GM20431 (cell line): ENCODE measurements at regions not wholly inside any gene's neighbourhood (a gene's known extent, or its start where the extent isn't known, plus 50 kb on each side); places are given as distances from the start of the nearest gene placed in this dataset.
"Not testable (repeated sequence)": the region's sequence is repeated elsewhere in the genome, so short reads cannot be mapped to it uniquely, and the experiment has no call there.

Experiments used
- in situ Hi-C: fragments of 300-500 bp; cut with MseI, MboI; formaldehyde crosslinking; loops from one replicate; pipeline ENCODE4 v1.15.0; 2020; ENCODE audit warnings: low sequenced_read_pairs; ENCODE audit not compliant: unreplicated experiment

DNA sequence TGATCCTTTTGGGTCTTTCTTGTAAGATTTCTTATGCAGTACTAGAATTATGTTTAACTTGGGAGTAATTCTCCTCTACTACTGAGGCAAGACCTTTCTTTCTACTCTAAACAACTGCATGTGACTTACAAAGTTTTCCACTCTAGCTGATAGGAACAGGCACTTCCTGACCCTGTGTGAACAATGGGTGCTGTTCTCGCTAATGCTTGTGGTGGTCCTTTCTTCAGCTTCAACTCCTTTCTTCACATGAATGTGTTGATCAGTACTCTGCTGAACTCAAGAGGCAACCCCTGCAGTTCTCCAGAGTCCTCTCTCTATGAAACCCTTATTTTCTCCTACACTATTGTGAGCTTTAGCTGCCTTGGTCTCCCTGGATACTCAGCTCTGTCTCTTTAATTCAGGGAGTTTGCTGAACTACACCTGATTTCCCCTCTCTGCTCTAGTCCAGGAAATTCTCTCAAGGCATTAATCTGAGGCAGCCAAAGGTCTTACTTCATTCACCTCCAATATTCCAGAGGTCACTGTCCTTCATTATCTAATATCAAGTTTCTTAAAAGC, 484.6 kb upstream of the PIK3R1 start:
- in situ Hi-C loops: no loop called here

DNA sequence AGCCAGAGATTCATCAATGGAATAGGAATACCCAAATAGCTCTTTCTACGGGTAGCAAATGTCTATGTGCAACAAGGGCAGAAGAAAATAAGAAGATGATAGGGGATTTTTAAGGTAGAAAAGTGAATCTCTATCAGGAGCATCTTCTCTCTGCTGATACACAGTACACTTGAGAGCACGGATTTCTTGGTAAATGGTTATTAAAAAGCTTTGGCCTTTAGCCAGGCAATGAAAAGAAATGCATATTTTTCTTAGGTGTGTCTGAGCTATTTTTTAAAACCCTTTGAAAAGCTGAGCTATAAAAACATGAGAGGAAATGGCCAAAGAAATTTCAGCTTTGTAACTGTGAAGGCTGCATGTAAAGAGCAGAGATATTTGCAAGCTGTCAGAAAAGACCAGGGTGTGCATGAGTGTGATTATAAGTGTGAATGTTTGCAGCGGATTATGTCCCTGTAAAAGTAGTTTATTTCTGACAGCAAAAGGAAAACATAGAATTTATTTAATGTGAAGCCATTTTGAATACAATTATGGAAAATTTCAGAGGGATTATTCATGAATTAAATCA, 487.1 kb upstream of the PIK3R1 start:
- in situ Hi-C loops: no loop called here

DNA sequence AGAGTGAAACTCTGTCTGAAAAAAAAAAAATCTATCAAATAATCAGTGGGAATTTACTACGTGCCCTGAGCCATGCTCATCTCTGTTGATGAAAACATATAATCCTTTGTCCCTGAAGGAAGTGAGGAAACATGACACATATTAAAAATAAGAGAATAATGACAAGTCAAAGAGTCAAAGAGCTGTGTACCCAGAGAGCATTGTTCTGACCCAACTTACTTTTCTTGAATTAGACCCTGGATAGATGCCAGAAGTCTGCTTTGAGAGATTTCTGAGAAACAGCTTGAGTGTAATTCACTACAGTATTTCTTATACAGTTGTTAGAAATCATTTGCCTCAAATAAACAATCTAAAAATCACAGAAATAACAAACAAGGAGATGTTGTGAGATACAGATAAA, 490.0 kb upstream of the PIK3R1 start:
- in situ Hi-C loops: no loop called here

DNA sequence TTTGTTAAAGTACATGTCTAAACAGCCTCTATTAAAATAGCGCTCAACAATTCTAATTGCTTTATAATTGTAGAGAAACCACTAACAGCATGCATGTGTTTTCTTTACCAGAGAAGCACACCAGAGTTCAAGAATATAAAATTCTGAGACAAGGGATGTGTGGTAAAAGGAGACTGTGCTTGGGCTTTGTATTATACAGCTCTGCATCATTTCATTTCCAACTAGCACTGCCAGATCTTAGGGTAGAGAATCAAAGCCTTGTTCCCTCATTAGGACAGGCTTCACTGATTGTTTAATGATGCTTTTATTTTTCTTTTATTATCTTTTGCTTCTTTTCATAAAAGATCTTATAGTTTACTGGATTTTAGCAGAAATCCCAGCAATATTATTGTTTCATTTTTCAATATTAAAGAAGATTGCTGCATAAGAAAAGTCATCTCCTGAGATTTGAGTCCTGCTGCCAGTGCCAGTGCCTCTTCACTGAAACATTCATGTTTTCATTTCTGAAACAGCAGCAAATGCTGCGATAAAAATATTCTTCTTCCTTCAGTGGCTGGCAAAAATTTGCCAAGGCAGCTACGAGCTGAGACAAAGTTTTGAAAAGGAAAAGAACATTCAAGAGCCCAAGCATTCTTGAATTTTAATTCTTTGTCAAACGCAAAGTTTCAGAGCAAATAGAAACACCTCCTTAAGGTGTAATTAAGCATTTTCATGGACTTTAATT, 491.0 kb upstream of the PIK3R1 start:
- in situ Hi-C loops: no loop called here

DNA sequence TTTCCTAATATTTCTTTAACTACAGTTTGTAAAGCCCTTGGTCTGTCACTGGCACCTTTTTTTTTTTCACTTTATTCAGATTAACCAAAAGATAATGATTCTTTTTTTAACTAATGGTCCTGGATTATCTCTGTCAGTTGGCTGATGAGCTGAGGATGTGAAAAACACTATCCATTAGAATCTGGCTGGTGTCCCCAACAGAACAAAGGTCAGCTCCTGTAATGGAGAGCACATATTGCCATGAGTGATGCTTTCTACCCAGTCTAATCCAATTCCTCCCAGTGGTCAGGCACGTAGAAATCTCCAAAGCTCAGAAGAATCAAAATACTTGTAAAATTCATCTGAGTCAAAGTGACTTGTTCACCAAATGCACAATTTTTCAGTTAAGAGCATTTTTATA, 491.7 kb upstream of the PIK3R1 start:
- in situ Hi-C loops: no loop called here

DNA sequence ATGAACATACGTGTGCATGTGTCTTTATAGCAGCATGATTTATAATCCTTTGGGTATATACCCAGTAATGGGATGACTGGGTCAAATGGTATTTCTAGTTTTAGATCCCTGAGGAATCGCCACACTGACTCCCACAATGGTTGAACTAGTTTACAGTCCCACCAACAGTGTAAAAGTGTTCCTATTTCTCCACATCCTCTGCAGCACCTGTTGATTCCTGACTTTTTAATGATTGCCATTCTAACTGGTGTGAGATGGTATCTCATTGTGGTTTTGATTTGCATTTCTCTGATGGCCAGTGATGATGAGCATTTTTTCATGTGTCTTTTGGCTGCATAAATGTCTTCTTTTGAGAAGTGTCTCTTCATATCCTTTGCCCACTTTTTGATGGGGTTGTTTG, 493.0 kb upstream of the PIK3R1 start:
- in situ Hi-C loops: not testable (repeated sequence)

DNA sequence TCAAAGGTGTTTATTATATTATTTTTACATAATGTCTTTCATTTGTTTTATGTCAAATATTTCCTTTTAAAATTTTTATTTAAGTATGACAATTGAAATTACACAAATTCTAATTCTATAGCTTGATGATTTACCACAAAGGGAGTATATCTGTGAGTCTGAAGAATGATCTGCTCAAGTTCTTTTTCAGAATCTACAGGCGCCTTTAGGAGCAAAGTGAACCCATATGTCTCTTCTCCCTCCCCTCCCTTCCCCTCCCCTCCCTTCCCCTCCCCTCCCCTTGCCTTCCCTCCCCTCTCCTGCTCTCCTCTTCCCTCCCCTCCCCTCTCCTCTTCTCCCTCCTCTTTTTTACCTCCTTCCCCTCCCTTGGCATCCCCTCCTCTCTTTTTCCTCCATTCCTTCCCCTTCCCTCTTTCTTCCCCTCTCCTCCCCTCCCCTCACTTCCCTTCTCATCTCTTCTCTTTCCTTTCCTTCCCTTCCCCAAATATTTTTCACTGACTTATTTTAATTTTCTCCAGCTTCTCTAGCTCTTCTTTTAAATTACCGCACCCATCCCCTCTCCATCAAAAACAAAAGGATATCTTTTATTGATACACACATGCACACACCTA, 495.3 kb upstream of the PIK3R1 start:
- in situ Hi-C loops: no loop called here

DNA sequence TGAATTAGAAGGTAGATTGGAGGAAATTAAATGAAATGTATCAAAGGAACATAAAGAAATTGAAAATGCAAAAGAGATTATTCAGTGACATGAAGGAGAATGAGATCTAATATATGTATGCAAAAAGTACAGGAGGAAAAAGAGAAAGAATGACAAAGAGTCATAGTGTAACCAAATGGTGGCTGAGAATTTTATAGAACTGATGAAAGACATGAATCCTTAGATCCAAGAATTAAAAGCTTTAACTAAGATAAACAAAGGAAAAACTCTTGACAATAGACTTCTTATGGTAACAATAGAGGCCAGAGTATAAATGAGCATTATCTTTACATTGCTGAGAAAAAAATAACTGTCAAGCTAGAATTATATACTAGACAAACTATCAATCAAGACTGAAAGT, 505.4 kb upstream of the CD180 start:
- in situ Hi-C loops: no loop called here

DNA sequence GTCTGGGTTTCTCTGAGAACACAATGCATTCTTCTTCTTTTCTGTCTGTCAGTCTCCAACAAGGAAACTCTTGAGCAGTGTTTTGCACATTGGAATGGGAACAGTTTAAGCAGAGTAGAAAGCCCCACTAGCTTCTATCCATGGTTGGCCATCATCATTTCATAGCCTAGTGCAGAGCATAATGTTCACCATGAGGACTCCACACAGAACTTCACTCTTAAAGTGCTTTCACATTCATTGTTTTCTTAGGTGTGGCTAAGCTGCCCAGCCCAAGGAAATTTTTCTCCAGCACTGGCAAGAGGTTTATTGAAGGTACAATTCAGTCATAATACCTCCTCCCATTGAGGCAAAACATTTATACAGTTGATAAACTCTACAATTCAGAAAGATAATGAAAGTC, 503.0 kb upstream of the CD180 start:
- in situ Hi-C loops: no loop called here

DNA sequence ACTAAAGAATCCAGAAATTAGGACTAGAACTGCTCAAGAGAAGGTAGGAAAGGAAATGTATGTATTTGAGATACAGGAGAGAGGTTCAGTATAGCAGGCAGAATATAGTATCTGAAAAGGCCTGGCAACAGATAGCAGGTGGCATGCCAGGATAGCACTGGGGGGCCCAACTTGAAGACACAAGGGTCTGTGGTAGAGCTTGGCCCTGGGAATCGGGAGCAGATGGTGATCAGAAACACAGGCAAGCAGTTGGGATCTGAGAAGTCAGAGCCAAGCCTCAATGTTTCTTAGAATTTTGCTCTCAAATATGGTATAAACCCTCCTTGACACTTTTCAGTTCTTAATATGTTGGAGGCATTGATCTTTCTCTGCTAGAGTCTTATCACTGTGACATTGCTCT, 499.8 kb upstream of the CD180 start:
- in situ Hi-C loops: no loop called here

DNA sequence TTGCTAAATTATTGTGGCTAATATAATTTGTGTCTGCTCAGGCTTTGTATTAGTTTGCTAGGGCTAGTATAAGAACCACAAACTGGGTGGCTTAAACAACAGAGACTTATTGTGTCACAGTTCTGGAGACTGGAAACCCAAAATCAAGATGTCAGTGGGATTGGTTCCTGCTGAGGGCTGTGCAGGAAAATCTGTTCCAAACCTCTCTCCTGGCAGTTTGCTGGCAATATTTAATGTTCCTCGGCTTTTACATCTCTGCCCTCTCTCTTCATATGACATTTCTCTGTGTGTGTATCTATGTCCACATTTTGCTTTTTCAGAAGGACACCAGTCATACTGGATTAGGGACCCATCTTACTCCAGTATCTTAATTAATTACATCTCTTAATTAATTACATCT, 498.8 kb upstream of the CD180 start:
- in situ Hi-C loops: no loop called here

DNA sequence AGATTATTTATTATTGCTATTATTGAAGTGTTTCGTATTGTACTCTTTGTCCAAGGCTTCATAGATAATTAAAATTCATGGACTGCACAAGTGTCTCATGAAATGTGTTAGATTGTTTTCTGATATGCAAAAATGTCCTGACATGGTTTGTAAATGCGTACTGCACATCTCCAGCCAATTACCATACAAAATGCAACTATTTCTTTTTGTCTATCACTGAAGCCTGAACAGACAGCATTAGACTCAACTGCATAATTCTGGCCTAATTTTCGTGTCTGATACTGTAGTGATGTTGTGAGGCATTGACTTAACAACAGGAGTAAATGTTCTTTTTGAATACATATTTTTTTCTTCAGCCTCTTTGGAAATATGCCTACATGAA, 498.2 kb upstream of the CD180 start:
- in situ Hi-C loops: no loop called here

DNA sequence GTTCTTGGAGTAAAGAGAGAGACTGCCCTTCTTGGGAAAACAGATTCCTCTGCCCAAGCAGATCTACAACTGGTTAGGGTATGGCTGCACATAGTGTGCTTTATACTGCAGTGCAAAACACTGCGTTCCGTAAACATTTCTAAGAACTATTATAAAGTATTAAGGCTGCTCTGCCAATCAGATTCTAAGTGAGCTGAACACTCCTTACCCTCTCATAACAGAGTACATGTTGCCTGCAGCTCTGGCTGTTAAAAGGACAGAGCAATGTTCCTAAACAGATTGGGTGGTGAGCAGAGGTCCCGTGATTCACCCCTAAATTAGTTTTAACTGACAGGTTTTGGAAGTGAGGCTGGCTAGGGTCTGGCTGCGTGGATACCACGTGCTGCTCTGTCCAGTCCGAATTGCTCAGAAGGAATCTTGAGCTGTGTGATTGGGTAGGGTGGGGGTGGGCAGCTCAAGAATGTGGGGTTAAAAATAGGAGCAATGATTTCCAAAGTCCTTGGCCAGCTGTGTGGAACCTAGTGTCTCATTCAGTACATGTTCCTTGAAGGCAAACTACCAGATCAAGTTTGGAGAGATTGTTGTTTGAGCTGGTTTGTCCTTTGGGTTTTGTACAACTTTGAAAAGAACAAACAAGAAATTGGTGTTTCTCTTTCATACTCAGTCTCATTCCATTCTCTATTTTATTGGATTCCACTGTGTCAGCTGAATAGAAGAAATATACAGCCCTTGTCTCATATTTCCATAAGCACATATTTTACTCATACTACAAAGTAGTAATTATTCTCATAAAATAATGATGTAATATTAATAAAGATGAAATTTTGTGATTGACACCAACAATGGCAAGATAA, 497.6 kb upstream of the CD180 start:
- in situ Hi-C loops: no loop called here

DNA sequence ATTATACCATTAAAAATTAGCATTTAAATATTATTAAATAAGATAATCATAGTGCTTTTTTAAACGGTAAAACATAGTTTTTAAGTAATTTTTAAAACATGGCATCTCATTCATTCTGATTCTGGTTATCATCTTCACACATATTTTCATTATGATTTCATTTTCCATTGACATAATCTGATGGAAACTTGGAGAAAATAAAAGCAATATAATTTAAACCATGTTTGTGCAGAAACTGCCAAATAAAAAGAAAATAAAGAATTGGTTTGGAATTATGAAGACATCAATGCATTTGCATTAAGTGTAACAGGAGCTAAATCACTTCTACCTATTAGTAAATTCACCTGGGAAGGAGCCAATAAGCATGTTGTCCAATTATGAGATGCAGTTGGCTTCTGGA, 490.1 kb upstream of the CD180 start:
- in situ Hi-C loops: no loop called here

DNA sequence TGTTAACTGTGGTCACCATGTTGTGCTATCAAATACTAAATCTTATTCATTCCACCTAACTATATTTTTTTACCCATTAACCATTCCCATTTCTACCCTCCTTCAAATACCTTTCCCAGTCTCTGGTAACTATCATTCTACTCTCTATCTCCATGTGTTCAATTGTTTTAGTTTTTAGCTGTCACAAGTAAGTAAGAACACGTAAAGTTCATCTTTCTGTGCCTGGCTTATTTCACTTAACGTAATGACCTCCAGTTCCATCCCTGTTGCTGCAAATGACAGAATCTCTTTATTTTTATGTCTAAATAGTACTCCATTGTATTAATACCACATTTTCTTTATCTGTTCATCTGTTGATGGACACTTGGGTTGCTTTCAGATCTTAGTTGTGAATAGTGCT, 485.1 kb upstream of the CD180 start:
- in situ Hi-C loops: no loop called here

DNA sequence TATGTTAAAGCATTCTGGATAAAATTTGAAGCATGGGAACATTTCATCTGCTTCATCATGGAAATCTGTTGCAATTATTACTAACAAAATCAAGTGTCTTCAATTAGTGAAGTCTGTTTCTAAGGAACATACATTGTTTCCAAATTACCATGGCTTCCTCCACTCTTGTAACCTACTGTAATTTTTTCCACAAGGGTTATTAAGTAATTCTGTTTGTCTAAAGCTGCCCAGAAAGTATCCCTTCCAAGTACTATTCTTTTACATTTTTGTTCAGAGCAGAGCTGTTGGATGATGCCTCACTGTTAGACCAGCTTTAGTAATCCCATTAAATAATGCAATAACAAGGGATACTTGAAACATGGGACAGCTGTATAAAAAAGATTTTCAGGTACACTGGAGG, 483.5 kb upstream of the CD180 start:
- in situ Hi-C loops: no loop called here

DNA sequence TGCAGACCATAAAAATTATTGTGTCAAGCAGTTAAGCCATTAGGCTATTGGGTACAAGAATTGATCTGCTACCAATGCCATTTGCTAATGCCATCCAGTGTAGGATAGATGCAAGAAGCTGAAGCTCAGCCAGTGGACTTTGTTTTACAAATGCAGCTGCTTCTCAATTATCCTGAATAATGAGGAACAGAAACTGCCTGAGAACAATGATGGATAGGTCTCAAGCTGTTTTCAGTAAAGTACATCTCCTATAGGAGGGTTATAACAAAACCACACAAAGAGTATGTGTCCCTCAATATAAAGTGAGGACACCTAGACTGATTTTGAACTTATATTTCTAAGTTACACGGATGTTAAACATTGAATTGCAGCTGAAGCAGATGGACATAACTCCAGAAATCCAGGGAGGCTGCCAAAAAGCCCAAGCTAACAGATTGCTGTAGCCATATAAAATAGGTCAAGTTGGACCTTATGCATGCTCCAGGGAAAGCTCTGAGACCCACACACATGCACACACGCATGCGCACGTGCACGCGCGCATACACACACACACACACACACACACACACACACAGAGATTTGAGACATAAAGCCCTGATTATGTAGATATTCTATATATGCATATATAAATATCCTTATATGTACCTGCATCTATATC, 482.7 kb upstream of the CD180 start:
- in situ Hi-C loops: no loop called here

DNA sequence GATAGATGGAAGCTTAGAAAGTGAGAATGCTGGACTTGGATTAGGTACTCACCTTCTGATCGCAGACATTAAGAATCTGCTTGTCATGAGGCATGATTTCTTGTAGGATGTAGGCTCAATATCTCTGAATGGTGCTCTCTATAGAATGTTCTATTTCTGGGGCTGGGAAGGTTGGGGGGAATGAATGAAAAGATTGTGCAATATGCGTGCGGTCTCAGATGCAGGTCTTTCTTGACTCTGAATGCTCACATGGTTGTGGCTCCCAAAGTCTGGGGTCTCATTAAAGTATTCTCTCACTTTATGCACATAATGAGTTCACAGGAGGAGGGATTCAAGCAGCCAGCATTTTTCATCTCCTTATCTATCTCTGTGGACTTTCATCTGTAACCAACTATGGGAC, 482.0 kb upstream of the CD180 start:
- in situ Hi-C loops: no loop called here

DNA sequence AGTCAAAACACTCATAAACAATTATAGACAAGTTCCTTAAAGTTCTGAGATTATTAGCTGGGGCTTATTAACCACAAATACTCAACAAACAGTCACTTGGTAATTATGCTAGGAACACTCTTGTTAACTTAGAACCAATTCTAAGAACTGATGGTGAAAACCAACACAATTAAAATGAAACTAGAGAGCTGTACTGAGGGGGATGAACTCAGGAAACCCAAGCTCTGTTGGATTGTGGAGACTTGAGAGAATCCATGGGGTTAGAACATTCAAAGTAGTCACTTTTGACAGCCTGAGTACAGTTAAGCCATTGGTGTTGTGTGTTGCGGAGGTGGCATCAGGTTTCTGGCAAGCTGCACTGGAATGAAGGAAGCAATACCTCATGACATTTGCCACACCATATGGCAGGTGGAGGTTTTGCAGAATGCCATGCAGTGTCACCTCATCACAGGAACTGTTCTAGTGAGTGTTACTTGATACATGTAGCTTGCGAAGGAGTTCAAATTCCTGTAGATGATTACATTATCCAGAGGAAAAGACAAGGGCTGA, 480.9 kb upstream of the CD180 start:
- in situ Hi-C loops: no loop called here

DNA sequence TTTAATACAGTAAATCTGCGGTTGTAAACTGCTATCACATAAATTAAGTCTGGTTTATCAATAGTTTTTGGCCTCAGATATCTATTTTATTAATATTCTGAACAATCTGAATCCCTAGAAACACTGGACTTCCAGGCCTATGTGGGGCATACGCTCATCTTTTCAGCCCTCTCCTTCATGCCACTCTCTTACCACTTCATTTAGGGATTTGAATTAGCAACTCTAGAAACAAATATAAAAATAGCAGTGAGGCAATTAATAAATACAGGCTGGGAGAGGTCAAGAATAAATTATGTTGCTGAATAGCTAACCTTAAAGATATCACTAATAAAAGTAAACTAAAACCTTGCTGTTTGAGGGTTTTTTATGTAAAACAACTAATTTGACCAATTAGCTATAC, 480.3 kb upstream of the CD180 start:
- in situ Hi-C loops: no loop called here
